Central memory CD8-positive, alpha-beta T cell (primary cell): ENCODE measurements at regions not wholly inside any gene's neighbourhood (a gene's known extent, or its start where the extent isn't known, plus 50 kb on each side); places are given as distances from the start of the nearest gene placed in this dataset.

ENCODE experiments used
- ATAC-seq: fragments of 150-1000 bp; cut with Tn5 transposase; replicated peaks from 2 replicates; pipeline ENCODE4 v1.10.0; 2022; ENCODE audit warnings: mild to moderate bottlenecking, moderate FRiP score, moderate number of reproducible peaks; ENCODE audit not compliant: poor library complexity, severe bottlenecking; ENCODE audit errors: extremely low read depth
- DNase-seq, 2 donors: peaks; one replicate each; pipeline ENCODE4 v3.0.0; 2021; ENCODE audit warnings: low spot score in 2 of 2
- H3K27ac Mint-ChIP-seq: one replicate; pipeline ENCODE4 v1.8.0; 2022; ENCODE audit warnings: low read depth, mild to moderate bottlenecking, moderate library complexity, mixed read lengths
- H3K27me3 Mint-ChIP-seq: one replicate; pipeline ENCODE4 v1.8.0; 2022; ENCODE audit warnings: mixed read lengths
- H3K36me3 Mint-ChIP-seq: one replicate; pipeline ENCODE4 v1.8.0; 2022; ENCODE audit warnings: mild to moderate bottlenecking, moderate library complexity, mixed read lengths; ENCODE audit not compliant: insufficient read depth
- H3K4me1 Mint-ChIP-seq: one replicate; pipeline ENCODE4 v1.8.0; 2022; ENCODE audit warnings: mixed read lengths
- H3K4me3 Mint-ChIP-seq: one replicate; pipeline ENCODE4 v1.8.0; 2022; ENCODE audit warnings: mild to moderate bottlenecking, moderate library complexity, mixed read lengths
- H3K9me3 Mint-ChIP-seq: one replicate; pipeline ENCODE4 v1.8.0; 2022; ENCODE audit warnings: mixed read lengths

GRCh38 chr11:80686889-80687288 is 1246.1 kb upstream of the TENM4 start:
- Mint-ChIP-seq H3K27me3 (no peaks in the 10 kb centered on the region), H3K4me3 (no peak overlapping the region), H3K9me3 (peaks cover 14% of the 10 kb centered on the region), H3K36me3 (no peaks in the 10 kb centered on the region), H3K4me1 (no peaks in the 10 kb centered on the region), H3K27ac (no peak overlapping the region)
- DNase-seq (no peak), ATAC-seq (no peak)

GRCh38 chr11:80673566-80673965 is 1232.7 kb upstream of the TENM4 start:
- no peaks in the 10 kb centered on the region for H3K27me3 Mint-ChIP-seq
- H3K4me3 Mint-ChIP-seq, result no peak overlapping the region
- no peaks in the 10 kb centered on the region for H3K4me1 Mint-ChIP-seq
- peaks cover 15% of the 10 kb centered on the region for H3K9me3 Mint-ChIP-seq
- H3K27ac Mint-ChIP-seq, result no peak overlapping the region
- no peak for DNase-seq
- H3K36me3 Mint-ChIP-seq, result no peaks in the 10 kb centered on the region
- ATAC-seq, result no peak

GRCh38 chr11:80669620-80670019 is 1228.8 kb upstream of the TENM4 start:
- H3K27ac Mint-ChIP-seq, result no peak overlapping the region
- peaks cover 15% of the 10 kb centered on the region for H3K9me3 Mint-ChIP-seq
- no peaks in the 10 kb centered on the region for H3K4me1 Mint-ChIP-seq
- no peak for ATAC-seq
- no peak overlapping the region for H3K4me3 Mint-ChIP-seq
- no peak for DNase-seq
- H3K27me3 Mint-ChIP-seq, result no peaks in the 10 kb centered on the region
- no peaks in the 10 kb centered on the region for H3K36me3 Mint-ChIP-seq

GRCh38 chr11:80668039-80668438 is 1227.2 kb upstream of the TENM4 start:
- no peaks in the 10 kb centered on the region for H3K27me3 Mint-ChIP-seq
- no peak for ATAC-seq

GRCh38 chr11:80655834-80656233 is 1215.0 kb upstream of the TENM4 start:
- Mint-ChIP-seq H3K27ac (no peak overlapping the region), H3K27me3 (no peaks in the 10 kb centered on the region), H3K36me3 (no peaks in the 10 kb centered on the region), H3K4me3 (no peak overlapping the region), H3K9me3 (peaks cover 10% of the 10 kb centered on the region), H3K4me1 (no peaks in the 10 kb centered on the region)
- ATAC-seq, result no peak
- no peak for DNase-seq

More at GRCh38 chr11:80668039-80668438, 1227.2 kb upstream of the TENM4 start:
- DNase-seq, result no peak
- Mint-ChIP-seq H3K4me1 (no peaks in the 10 kb centered on the region), H3K4me3 (no peak overlapping the region), H3K9me3 (peaks cover 15% of the 10 kb centered on the region), H3K27ac (no peak overlapping the region), H3K36me3 (no peaks in the 10 kb centered on the region)

GRCh38 chr11:80650966-80651365 is 1210.1 kb upstream of the TENM4 start:
- Mint-ChIP-seq H3K27me3 (no peaks in the 10 kb centered on the region), H3K4me1 (no peaks in the 10 kb centered on the region), H3K27ac (no peak overlapping the region), H3K36me3 (no peaks in the 10 kb centered on the region), H3K4me3 (no peak overlapping the region), H3K9me3 (peaks cover 15% of the 10 kb centered on the region)
- DNase-seq, result no peak
- no peak for ATAC-seq

GRCh38 chr11:80649186-80649585 is 1208.4 kb upstream of the TENM4 start:
- Mint-ChIP-seq H3K36me3 (no peaks in the 10 kb centered on the region), H3K4me3 (no peak overlapping the region), H3K4me1 (no peaks in the 10 kb centered on the region), H3K27ac (no peak overlapping the region), H3K9me3 (peaks cover 21% of the 10 kb centered on the region), H3K27me3 (no peaks in the 10 kb centered on the region)
- no peak for ATAC-seq
- no peak for DNase-seq

- ATAC-seq (no peak), DNase-seq (no peak)
- no peak overlapping the region for H3K4me3 Mint-ChIP-seq
Observed at GRCh38 chr11:80638296-80638695, 1197.5 kb upstream of the TENM4 start.

GRCh38 chr11:80637571-80637970 is 1196.7 kb upstream of the TENM4 start:
- no peaks in the 10 kb centered on the region for H3K36me3 Mint-ChIP-seq
- H3K27ac Mint-ChIP-seq, result no peak overlapping the region

More at GRCh38 chr11:80638296-80638695, 1197.5 kb upstream of the TENM4 start:
- H3K27ac Mint-ChIP-seq, result no peak overlapping the region
- H3K27me3 Mint-ChIP-seq, result no peaks in the 10 kb centered on the region
- H3K4me1 Mint-ChIP-seq, result no peaks in the 10 kb centered on the region
- no peaks in the 10 kb centered on the region for H3K36me3 Mint-ChIP-seq
- peaks cover 25% of the 10 kb centered on the region for H3K9me3 Mint-ChIP-seq

GRCh38 chr11:80636999-80637398 is 1196.2 kb upstream of the TENM4 start:
- H3K27ac Mint-ChIP-seq, result no peak overlapping the region
- DNase-seq (no peak), ATAC-seq (no peak)
- no peak overlapping the region for H3K4me3 Mint-ChIP-seq
- no peaks in the 10 kb centered on the region for H3K4me1 Mint-ChIP-seq
- H3K36me3 Mint-ChIP-seq, result no peaks in the 10 kb centered on the region
- H3K27me3 Mint-ChIP-seq, result no peaks in the 10 kb centered on the region
- peaks cover 21% of the 10 kb centered on the region for H3K9me3 Mint-ChIP-seq

More at GRCh38 chr11:80637571-80637970, 1196.7 kb upstream of the TENM4 start:
- peaks cover 25% of the 10 kb centered on the region for H3K9me3 Mint-ChIP-seq
- H3K4me3 Mint-ChIP-seq, result no peak overlapping the region
- no peaks in the 10 kb centered on the region for H3K4me1 Mint-ChIP-seq
- ATAC-seq (no peak), DNase-seq (no peak)
- no peaks in the 10 kb centered on the region for H3K27me3 Mint-ChIP-seq

GRCh38 chr11:80635178-80635577 is 1194.3 kb upstream of the TENM4 start:
- H3K27me3 Mint-ChIP-seq, result no peaks in the 10 kb centered on the region
- no peaks in the 10 kb centered on the region for H3K36me3 Mint-ChIP-seq
- no peaks in the 10 kb centered on the region for H3K4me1 Mint-ChIP-seq
- H3K4me3 Mint-ChIP-seq, result no peak overlapping the region
- ATAC-seq (no peak), DNase-seq (no peak)
- H3K27ac Mint-ChIP-seq, result no peak overlapping the region
- peaks cover 13% of the 10 kb centered on the region for H3K9me3 Mint-ChIP-seq

- peaks cover 13% of the 10 kb centered on the region for H3K9me3 Mint-ChIP-seq
- no peak overlapping the region for H3K4me3 Mint-ChIP-seq
- no peaks in the 10 kb centered on the region for H3K36me3 Mint-ChIP-seq
- ATAC-seq (no peak), DNase-seq (no peak)
- H3K27me3 Mint-ChIP-seq, result no peaks in the 10 kb centered on the region
- no peak overlapping the region for H3K27ac Mint-ChIP-seq
- H3K4me1 Mint-ChIP-seq, result no peaks in the 10 kb centered on the region
Observed at GRCh38 chr11:80632691-80633090, 1191.9 kb upstream of the TENM4 start.

- peaks cover 13% of the 10 kb centered on the region for H3K9me3 Mint-ChIP-seq
- no peak overlapping the region for H3K27ac Mint-ChIP-seq
- no peak for DNase-seq
- no peaks in the 10 kb centered on the region for H3K36me3 Mint-ChIP-seq
- no peak for ATAC-seq
- H3K4me1 Mint-ChIP-seq, result no peaks in the 10 kb centered on the region
- no peak overlapping the region for H3K4me3 Mint-ChIP-seq
- no peaks in the 10 kb centered on the region for H3K27me3 Mint-ChIP-seq
Observed at GRCh38 chr11:80632156-80632555, 1191.3 kb upstream of the TENM4 start.

GRCh38 chr11:80629466-80629865 is 1188.6 kb upstream of the TENM4 start:
- Mint-ChIP-seq H3K9me3 (peaks cover 6% of the 10 kb centered on the region), H3K4me3 (no peak overlapping the region)

More at GRCh38 chr11:80629466-80629865, 1188.6 kb upstream of the TENM4 start:
- Mint-ChIP-seq H3K4me1 (no peaks in the 10 kb centered on the region), H3K36me3 (no peaks in the 10 kb centered on the region), H3K27ac (no peak overlapping the region), H3K27me3 (no peaks in the 10 kb centered on the region)
- DNase-seq (no peak), ATAC-seq (no peak)
